ENCODE measurements at regions not wholly inside any gene's neighbourhood (a gene's known extent, or its start where the extent isn't known, plus 50 kb on each side); places are given as distances from the start of the nearest gene placed in this dataset.

DNA sequence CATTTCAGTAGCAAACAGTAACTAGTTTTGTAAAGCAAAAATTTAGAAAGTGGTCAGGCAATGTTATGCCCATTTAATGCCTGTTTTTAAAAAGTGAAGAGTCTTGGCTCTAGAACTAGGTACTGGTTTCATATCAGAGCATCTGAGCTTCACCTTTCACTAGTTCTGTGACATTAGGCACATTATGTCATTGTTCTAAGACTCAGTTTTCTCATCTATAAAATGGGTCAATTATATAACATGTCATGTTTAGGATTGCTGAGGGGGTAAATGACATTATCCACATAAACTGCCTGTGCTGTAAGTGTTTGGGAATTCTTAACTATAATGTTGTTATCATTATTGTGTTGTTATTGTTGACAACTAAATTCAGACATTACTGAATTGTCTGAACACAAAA is 235.6 kb upstream of the ZC3H12C start:
- FAIRE-seq (peak; percentile 17), DNase-seq (ENCODE audit: low read depth) (no peak)
- TF ChIP-seq, protein P1, sequence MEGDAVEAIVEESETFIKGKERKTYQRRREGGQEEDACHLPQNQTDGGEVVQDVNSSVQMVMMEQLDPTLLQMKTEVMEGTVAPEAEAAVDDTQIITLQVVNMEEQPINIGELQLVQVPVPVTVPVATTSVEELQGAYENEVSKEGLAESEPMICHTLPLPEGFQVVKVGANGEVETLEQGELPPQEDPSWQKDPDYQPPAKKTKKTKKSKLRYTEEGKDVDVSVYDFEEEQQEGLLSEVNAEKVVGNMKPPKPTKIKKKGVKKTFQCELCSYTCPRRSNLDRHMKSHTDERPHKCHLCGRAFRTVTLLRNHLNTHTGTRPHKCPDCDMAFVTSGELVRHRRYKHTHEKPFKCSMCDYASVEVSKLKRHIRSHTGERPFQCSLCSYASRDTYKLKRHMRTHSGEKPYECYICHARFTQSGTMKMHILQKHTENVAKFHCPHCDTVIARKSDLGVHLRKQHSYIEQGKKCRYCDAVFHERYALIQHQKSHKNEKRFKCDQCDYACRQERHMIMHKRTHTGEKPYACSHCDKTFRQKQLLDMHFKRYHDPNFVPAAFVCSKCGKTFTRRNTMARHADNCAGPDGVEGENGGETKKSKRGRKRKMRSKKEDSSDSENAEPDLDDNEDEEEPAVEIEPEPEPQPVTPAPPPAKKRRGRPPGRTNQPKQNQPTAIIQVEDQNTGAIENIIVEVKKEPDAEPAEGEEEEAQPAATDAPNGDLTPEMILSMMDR (IDR thresholded peaks at IDR 0.05; ENCODE audit: insufficient read depth, low read depth, low read length), result no peak
- TF ChIP-seq EZH2 (IDR thresholded peaks at IDR 0.05; ENCODE audit: insufficient read depth, low read length), result no peak
- Mint-ChIP-seq H3K4me1 (ENCODE audit: low read depth, unreplicated experiment) (peaks cover 17% of the 10 kb centered on the region), H3K4me3 (ENCODE audit: unreplicated experiment) (no peak overlapping the region), H3K27ac (ENCODE audit: unreplicated experiment) (no peak overlapping the region), H3K36me3 (ENCODE audit: low read depth, unreplicated experiment) (no peaks in the 10 kb centered on the region), H3K9me3 (ENCODE audit: unreplicated experiment) (no peaks in the 10 kb centered on the region), H3K27me3 (ENCODE audit: low read depth, unreplicated experiment) (no peaks in the 10 kb centered on the region)
- no peaks in the 10 kb centered on the region for H4K20me1 ChIP-seq (ENCODE audit: insufficient read depth, low read length)
- H3K4me1 ChIP-seq (ENCODE audit: insufficient read depth, low read length), result peaks cover 10% of the 10 kb centered on the region
- no peaks in the 10 kb centered on the region for H3K9me3 ChIP-seq (ENCODE audit: insufficient read depth, low read depth, low read length)
- H3K4me3 ChIP-seq (ENCODE audit: insufficient read depth, low read depth, low read length), result no peak overlapping the region
- H3K4me2 ChIP-seq (ENCODE audit: low read length), result no peak overlapping the region
- H3K79me2 ChIP-seq (ENCODE audit: insufficient read depth, low read length), result no peaks in the 10 kb centered on the region
- H3K27ac ChIP-seq (ENCODE audit: low read depth, low read length), result no peak overlapping the region
- H3K27me3 ChIP-seq (ENCODE audit: insufficient read depth, low read length), result no peaks in the 10 kb centered on the region
- no peak overlapping the region for H3K9ac ChIP-seq (ENCODE audit: low read length)
- no peaks in the 10 kb centered on the region for H3K36me3 ChIP-seq (ENCODE audit: insufficient read depth, low read length)
- no peak overlapping the region for H2AFZ ChIP-seq (ENCODE audit: low read depth, low read length)

DNA sequence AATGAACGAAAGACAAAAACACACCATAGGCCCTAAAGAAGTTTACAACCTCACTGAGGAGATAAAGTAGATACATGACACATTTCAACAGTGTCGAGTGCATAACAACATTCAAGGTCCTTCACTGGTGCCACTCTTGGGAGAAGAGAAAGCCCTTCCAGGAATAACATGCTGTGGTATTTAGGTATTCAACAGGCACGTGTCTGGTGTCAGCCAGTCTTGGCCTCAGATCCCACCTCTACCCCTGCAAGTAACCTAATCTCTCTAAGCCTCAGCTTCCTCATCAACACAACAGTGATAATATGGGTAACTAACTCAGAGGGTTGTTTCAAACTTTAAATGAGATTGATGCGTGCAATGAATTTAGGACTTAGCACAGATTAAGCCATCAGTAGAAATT is 235.0 kb upstream of the ZC3H12C start:
- no peak for FAIRE-seq
- Histone ChIP-seq H3K27ac (ENCODE audit: low read depth, low read length) (no peak overlapping the region), H3K4me2 (ENCODE audit: low read length) (no peak overlapping the region), H3K9ac (ENCODE audit: low read length) (no peak overlapping the region), H3K4me1 (ENCODE audit: insufficient read depth, low read length) (peaks cover 10% of the 10 kb centered on the region), H3K27me3 (ENCODE audit: insufficient read depth, low read length) (no peaks in the 10 kb centered on the region), H3K36me3 (ENCODE audit: insufficient read depth, low read length) (no peaks in the 10 kb centered on the region), H3K4me3 (ENCODE audit: insufficient read depth, low read depth, low read length) (no peak overlapping the region), H4K20me1 (ENCODE audit: insufficient read depth, low read length) (no peaks in the 10 kb centered on the region), H3K9me3 (ENCODE audit: insufficient read depth, low read depth, low read length) (no peaks in the 10 kb centered on the region), H2AFZ (ENCODE audit: low read depth, low read length) (no peak overlapping the region), H3K79me2 (ENCODE audit: insufficient read depth, low read length) (no peaks in the 10 kb centered on the region)
- no peak overlapping the region for H3K4me3 Mint-ChIP-seq (ENCODE audit: unreplicated experiment)
- peaks cover 17% of the 10 kb centered on the region for H3K4me1 Mint-ChIP-seq (ENCODE audit: low read depth, unreplicated experiment)
- H3K27me3 Mint-ChIP-seq (ENCODE audit: low read depth, unreplicated experiment), result no peaks in the 10 kb centered on the region
- DNase-seq (ENCODE audit: low read depth), result no peak
- no peaks in the 10 kb centered on the region for H3K36me3 Mint-ChIP-seq (ENCODE audit: low read depth, unreplicated experiment)
- no peak overlapping the region for H3K27ac Mint-ChIP-seq (ENCODE audit: unreplicated experiment)
- no peaks in the 10 kb centered on the region for H3K9me3 Mint-ChIP-seq (ENCODE audit: unreplicated experiment)
- TF ChIP-seq, protein P1 (IDR thresholded peaks at IDR 0.05; ENCODE audit: insufficient read depth, low read depth, low read length), result no peak
- TF ChIP-seq EZH2 (IDR thresholded peaks at IDR 0.05; ENCODE audit: insufficient read depth, low read length), result no peak

DNA sequence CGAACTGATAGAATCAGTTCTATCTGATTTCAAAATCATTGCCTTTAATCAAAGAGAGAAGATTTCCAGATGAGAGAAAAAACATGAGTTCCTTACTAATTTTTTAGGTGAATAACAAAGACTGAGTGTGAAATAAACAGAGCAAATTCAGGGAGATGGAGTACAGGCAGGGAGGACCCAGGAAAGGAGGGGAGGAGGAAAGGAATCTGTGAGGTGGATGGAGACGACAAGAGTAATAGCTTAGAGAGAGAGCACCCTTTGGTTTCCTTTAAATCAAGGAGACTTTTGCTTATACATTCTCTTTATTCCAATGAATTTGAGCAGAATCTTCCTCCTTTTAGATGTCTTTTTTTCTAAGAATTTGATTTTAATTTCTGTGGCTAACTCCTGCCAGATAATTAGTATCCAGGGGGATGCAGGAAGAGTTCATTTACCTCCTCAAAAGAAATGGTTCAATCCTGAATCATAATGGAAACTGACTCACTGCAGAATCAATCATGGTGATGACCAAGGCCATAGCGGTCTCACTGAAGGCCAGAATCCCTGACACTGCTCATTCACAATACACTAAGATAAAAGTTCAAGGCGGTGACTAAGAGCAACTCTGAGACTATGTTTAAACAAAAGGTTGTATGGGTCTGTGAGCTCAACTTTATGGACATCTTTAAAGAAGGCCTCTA is 234.0 kb upstream of the ZC3H12C start:
- Mint-ChIP-seq H3K27ac (ENCODE audit: unreplicated experiment) (peak overlapping the region; percentile 22), H3K4me1 (ENCODE audit: low read depth, unreplicated experiment) (peaks cover 17% of the 10 kb centered on the region), H3K4me3 (ENCODE audit: unreplicated experiment) (no peak overlapping the region), H3K36me3 (ENCODE audit: low read depth, unreplicated experiment) (no peaks in the 10 kb centered on the region), H3K9me3 (ENCODE audit: unreplicated experiment) (no peaks in the 10 kb centered on the region), H3K27me3 (ENCODE audit: low read depth, unreplicated experiment) (no peaks in the 10 kb centered on the region)
- FAIRE-seq (peak; percentile 56), DNase-seq (ENCODE audit: low read depth) (peak; percentile 97)
- Histone ChIP-seq H4K20me1 (ENCODE audit: insufficient read depth, low read length) (no peaks in the 10 kb centered on the region), H3K27me3 (ENCODE audit: insufficient read depth, low read length) (no peaks in the 10 kb centered on the region), H3K36me3 (ENCODE audit: insufficient read depth, low read length) (no peaks in the 10 kb centered on the region), H3K4me3 (ENCODE audit: insufficient read depth, low read depth, low read length) (no peak overlapping the region), H3K27ac (ENCODE audit: low read depth, low read length) (peak overlapping the region; percentile 12), H3K4me1 (ENCODE audit: insufficient read depth, low read length) (peaks cover 10% of the 10 kb centered on the region), H3K9me3 (ENCODE audit: insufficient read depth, low read depth, low read length) (no peaks in the 10 kb centered on the region), H3K79me2 (ENCODE audit: insufficient read depth, low read length) (no peaks in the 10 kb centered on the region), H2AFZ (ENCODE audit: low read depth, low read length) (no peak overlapping the region), H3K4me2 (ENCODE audit: low read length) (peak overlapping the region; percentile 5), H3K9ac (ENCODE audit: low read length) (no peak overlapping the region)
- TF ChIP-seq, protein P1 (IDR thresholded peaks at IDR 0.05; ENCODE audit: insufficient read depth, low read depth, low read length), result no peak
- TF ChIP-seq EZH2 (IDR thresholded peaks at IDR 0.05; ENCODE audit: insufficient read depth, low read length), result no peak
